ENCODE measurements at regions not wholly inside any gene's neighbourhood (a gene's known extent, or its start where the extent isn't known, plus 50 kb on each side); places are given as distances from the start of the nearest gene placed in this dataset.

DNA sequence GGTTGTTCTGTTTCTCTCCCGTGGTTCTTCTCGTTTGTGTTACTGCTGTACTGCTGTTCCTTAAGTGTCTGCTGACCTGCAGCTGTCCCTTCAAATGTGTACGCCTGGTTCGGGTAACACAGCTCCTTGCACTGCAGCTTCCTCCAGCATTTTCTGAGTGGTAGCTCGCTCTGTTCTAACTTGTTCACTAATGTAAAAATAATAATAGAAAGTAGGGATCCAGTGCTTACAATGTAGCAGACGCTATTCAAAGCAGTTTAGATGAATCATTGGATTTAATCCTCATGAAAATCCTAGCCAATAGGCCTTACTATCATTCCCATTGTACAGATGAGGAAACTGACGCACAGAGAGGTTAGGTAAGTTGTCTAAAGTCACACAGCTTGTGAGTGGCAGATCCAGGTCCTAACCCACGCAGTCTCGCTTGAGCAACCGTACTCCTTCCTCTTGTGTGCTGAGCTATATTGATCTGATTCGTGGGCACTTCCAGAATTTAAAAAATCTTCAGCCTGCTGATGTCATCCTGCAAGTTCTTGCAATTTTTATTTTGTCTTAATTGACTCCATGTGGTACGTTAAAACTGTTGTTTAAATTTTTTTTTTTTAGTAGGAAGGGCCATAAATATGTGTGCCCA, 448.2 kb upstream of the FAT1 start:
- Histone ChIP-seq H3K36me3 (ENCODE audit: control insufficient read depth in 1 of 2, insufficient read depth in 2 of 2, low read length in 1 of 2) (no peaks in the 10 kb centered on the region), H3K9me3 (ENCODE audit: control insufficient read depth, low read length) (no peaks in the 10 kb centered on the region), H3K27ac (ENCODE audit: low read depth in 1 of 2, low read length in 2 of 2) (no peak overlapping the region), H3K27me3 (ENCODE audit: control insufficient read depth in 1 of 2, insufficient read depth in 2 of 2, low read length in 1 of 2) (no peaks in the 10 kb centered on the region), H3K4me1 (ENCODE audit: control insufficient read depth in 1 of 2, insufficient read depth in 2 of 2, low read length in 2 of 2) (no peaks in the 10 kb centered on the region), H3K4me3 (ENCODE audit: low read length in 2 of 2) (no peak overlapping the region)
- ATAC-seq (ENCODE audit: low FRiP score) = no peak
- no peak for DNase-seq
- intact Hi-C loops (cut with DNase I) = no loop called here
- 79% methylated on average over 12 of the region's 12 CpGs for WGBS, 2 donors

DNA sequence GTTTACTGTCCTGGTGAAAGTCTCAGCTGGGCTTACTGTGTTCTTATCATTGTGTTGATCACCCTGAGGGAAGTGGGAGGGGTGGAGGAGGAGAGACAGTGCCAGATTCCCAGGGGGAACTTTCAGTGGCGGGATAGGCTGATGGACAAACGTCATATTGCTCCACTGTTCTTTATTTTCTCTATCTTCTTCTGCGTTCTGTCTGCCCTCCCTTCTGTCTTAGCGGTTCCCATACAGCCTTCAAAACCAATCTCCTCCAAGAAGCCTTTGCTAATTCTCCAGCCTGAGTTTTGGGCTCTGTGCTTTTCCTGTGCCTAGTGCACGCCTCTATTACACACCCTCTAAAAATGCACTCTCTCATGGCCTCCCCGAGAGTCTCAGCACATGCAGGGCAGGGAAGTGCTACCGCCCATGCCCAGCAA, 448.7 kb upstream of the FAT1 start:
- intact Hi-C loops (cut with DNase I) = no loop called here
- H3K9me3 ChIP-seq (ENCODE audit: control insufficient read depth, low read length) = no peaks in the 10 kb centered on the region
- peak; percentile 36 for ATAC-seq (ENCODE audit: low FRiP score)

DNA sequence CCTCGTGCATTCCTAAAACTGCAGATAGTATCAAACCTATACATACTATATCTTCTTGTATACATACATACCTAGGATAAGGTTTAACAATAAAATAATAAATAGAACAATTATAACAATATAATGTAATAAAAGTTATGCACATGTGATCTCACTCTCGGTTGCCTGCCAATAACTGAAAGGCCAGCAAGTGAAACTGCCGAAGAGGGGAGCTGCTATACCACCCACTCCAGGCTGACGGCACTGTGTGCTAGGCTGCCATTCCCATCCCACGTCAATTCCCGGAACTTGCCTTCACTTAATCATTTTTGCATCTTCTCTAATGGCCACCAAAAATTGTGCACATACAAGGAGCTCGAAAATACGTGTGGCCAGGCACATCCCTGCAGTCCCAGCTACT, 451.1 kb upstream of the FAT1 start:
- no peaks in the 10 kb centered on the region for H3K36me3 ChIP-seq (ENCODE audit: control insufficient read depth in 1 of 2, insufficient read depth in 2 of 2, low read length in 1 of 2)
- no peaks in the 10 kb centered on the region for H3K9me3 ChIP-seq (ENCODE audit: control insufficient read depth, low read length)
- H3K4me3 ChIP-seq (ENCODE audit: low read length in 2 of 2) = no peak overlapping the region
- 81 to 85% methylated on average over 8 of the region's 8 CpGs for WGBS, 2 donors
- H3K4me1 ChIP-seq (ENCODE audit: control insufficient read depth in 1 of 2, insufficient read depth in 2 of 2, low read length in 2 of 2) = no peaks in the 10 kb centered on the region
- DNase-seq (no peak), ATAC-seq (ENCODE audit: low FRiP score) (no peak)
- H3K27ac ChIP-seq (ENCODE audit: low read depth in 1 of 2, low read length in 2 of 2) = no peak overlapping the region
- intact Hi-C loops (cut with DNase I) = no loop called here
- H3K27me3 ChIP-seq (ENCODE audit: control insufficient read depth in 1 of 2, insufficient read depth in 2 of 2, low read length in 1 of 2) = no peaks in the 10 kb centered on the region

More for the DNA sequence above, 448.7 kb upstream of the FAT1 start:
- no peaks in the 10 kb centered on the region for H3K36me3 ChIP-seq (ENCODE audit: control insufficient read depth in 1 of 2, insufficient read depth in 2 of 2, low read length in 1 of 2)
- H3K4me3 ChIP-seq (ENCODE audit: low read length in 2 of 2) = no peak overlapping the region
- WGBS, 2 donors = 47 to 61% methylated on average over 7 of the region's 7 CpGs
- H3K4me1 ChIP-seq (ENCODE audit: control insufficient read depth in 1 of 2, insufficient read depth in 2 of 2, low read length in 2 of 2) = no peaks in the 10 kb centered on the region
- no peak for DNase-seq
- no peaks in the 10 kb centered on the region for H3K27me3 ChIP-seq (ENCODE audit: control insufficient read depth in 1 of 2, insufficient read depth in 2 of 2, low read length in 1 of 2)
- no peak overlapping the region for H3K27ac ChIP-seq (ENCODE audit: low read depth in 1 of 2, low read length in 2 of 2)

DNA sequence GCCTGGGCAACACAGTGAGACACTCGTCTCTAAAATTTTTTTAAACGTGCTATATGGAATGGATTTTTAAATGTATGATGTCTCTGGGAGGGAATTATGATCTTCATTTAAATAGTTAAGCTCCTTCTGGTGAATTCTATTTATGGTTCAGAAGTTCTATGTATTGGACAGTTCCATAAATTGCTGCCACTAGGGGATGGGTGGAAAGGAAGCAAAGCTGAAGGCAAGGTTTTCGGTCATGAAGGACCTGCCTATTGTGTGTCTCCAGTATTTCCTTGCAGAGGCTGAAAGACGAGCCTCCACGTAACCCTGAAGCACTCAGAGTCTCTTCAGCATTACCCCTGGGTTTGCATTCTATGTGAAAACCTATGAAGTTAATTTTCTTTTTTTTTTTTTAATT, 451.5 kb upstream of the FAT1 start:
- no peak for DNase-seq
- WGBS, 2 donors = 86% methylated on average over 5 of the region's 5 CpGs
- Histone ChIP-seq H3K36me3 (ENCODE audit: control insufficient read depth in 1 of 2, insufficient read depth in 2 of 2, low read length in 1 of 2) (no peaks in the 10 kb centered on the region), H3K4me3 (ENCODE audit: low read length in 2 of 2) (no peak overlapping the region), H3K27ac (ENCODE audit: low read depth in 1 of 2, low read length in 2 of 2) (no peak overlapping the region), H3K9me3 (ENCODE audit: control insufficient read depth, low read length) (no peaks in the 10 kb centered on the region), H3K4me1 (ENCODE audit: control insufficient read depth in 1 of 2, insufficient read depth in 2 of 2, low read length in 2 of 2) (no peaks in the 10 kb centered on the region), H3K27me3 (ENCODE audit: control insufficient read depth in 1 of 2, insufficient read depth in 2 of 2, low read length in 1 of 2) (no peaks in the 10 kb centered on the region)
- intact Hi-C loops (cut with DNase I) = no loop called here
- no peak for ATAC-seq (ENCODE audit: low FRiP score)

DNA sequence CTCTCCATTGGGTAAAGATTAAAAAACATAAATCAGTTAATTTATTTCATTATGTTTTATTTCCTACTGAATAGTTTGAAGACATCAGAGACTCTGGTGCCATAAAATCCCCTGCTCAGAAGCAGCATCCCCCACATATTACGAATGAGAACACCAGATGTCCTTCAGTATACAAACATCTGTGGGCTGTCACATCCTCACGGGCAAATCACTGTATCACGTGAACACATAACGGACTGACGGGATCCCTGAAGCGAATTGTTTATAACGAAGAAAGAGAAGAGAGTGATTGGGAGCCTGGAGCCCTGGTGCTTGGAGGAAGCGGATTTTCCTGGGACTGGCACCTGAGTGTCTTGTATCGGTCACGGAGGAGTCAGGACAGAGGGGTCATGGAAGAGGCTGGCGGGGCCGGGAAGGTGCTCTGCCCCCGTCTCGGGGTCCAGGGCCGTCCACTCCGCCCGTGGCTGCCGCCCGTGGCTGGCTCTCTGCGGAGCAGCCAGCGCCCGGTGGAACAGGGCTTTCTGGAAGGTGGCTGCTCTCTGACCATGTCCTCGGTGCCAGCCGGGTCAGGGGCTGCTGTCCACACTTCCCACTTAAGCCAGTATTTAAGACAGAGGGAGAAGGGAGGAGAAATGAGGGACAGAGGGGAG, 452.7 kb upstream of the FAT1 start:
- Histone ChIP-seq H3K4me1 (ENCODE audit: control insufficient read depth in 1 of 2, insufficient read depth in 2 of 2, low read length in 2 of 2) (no peaks in the 10 kb centered on the region), H3K9me3 (ENCODE audit: control insufficient read depth, low read length) (no peaks in the 10 kb centered on the region), H3K27me3 (ENCODE audit: control insufficient read depth in 1 of 2, insufficient read depth in 2 of 2, low read length in 1 of 2) (no peaks in the 10 kb centered on the region), H3K36me3 (ENCODE audit: control insufficient read depth in 1 of 2, insufficient read depth in 2 of 2, low read length in 1 of 2) (no peaks in the 10 kb centered on the region), H3K4me3 (ENCODE audit: low read length in 2 of 2) (no peak overlapping the region), H3K27ac (ENCODE audit: low read depth in 1 of 2, low read length in 2 of 2) (no peak overlapping the region)
- ATAC-seq (ENCODE audit: low FRiP score) (peak; percentile 24), DNase-seq (no peak)
- intact Hi-C loops (cut with DNase I) = no loop called here
- 96% methylated on average over 24 of the region's 24 CpGs for WGBS, 2 donors

DNA sequence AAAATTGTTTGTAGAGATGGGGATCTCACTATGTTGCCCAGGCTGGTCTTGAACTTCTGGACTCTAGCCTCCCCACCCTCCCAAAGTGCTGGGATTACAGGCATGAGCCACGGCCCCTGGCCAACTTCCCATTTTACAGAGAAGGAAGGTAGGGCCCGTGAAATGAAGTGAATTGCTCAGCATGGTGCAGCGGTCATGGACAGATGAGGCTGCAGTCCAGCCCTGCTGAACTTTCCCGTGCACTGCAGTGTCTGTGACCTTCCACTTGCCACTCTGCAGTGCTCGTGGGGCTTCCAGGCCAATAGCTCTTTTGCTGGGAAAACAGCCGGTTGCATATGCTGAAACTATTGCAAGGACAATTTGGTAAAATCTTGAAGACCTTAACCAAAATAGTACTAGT, 454.4 kb upstream of the FAT1 start:
- 68 to 75% methylated on average over 6 of the region's 6 CpGs for WGBS, 2 donors
- no peaks in the 10 kb centered on the region for H3K4me1 ChIP-seq (ENCODE audit: control insufficient read depth in 1 of 2, insufficient read depth in 2 of 2, low read length in 2 of 2)
- no peak overlapping the region for H3K4me3 ChIP-seq (ENCODE audit: low read length in 2 of 2)
- H3K27ac ChIP-seq (ENCODE audit: low read depth in 1 of 2, low read length in 2 of 2) = no peak overlapping the region
- no peaks in the 10 kb centered on the region for H3K9me3 ChIP-seq (ENCODE audit: control insufficient read depth, low read length)
- intact Hi-C loops (cut with DNase I) = no loop called here
- DNase-seq (no peak), ATAC-seq (ENCODE audit: low FRiP score) (no peak)
- no peaks in the 10 kb centered on the region for H3K36me3 ChIP-seq (ENCODE audit: control insufficient read depth in 1 of 2, insufficient read depth in 2 of 2, low read length in 1 of 2)
- H3K27me3 ChIP-seq (ENCODE audit: control insufficient read depth in 1 of 2, insufficient read depth in 2 of 2, low read length in 1 of 2) = no peaks in the 10 kb centered on the region

DNA sequence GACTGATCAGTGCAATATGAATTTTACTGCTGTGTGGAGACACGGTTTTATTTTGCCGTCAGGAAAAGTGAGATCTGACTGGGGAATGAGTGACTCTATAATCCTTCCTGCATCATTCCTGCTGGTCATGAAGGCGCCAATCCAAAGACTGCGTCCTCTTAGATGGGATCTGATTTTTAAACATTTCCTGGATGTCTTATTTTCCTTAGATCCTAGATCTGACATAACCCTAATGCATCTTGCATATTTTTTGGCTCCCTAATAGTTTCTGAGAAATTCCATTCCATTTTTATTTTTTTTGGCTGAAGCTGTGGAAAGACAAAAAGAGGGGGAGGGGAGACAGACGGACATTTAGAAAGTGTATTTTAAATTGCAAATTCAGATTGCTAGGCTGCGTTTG, 454.9 kb upstream of the FAT1 start:
- no peak for DNase-seq
- Histone ChIP-seq H3K36me3 (ENCODE audit: control insufficient read depth in 1 of 2, insufficient read depth in 2 of 2, low read length in 1 of 2) (no peaks in the 10 kb centered on the region), H3K27ac (ENCODE audit: low read depth in 1 of 2, low read length in 2 of 2) (no peak overlapping the region), H3K27me3 (ENCODE audit: control insufficient read depth in 1 of 2, insufficient read depth in 2 of 2, low read length in 1 of 2) (no peaks in the 10 kb centered on the region), H3K4me3 (ENCODE audit: low read length in 2 of 2) (no peak overlapping the region), H3K9me3 (ENCODE audit: control insufficient read depth, low read length) (no peaks in the 10 kb centered on the region), H3K4me1 (ENCODE audit: control insufficient read depth in 1 of 2, insufficient read depth in 2 of 2, low read length in 2 of 2) (no peaks in the 10 kb centered on the region)
- intact Hi-C loops (cut with DNase I) = no loop called here
- ATAC-seq (ENCODE audit: low FRiP score) = no peak
- 31 to 36% methylated on average over 6 of the region's 6 CpGs for WGBS, 2 donors

DNA sequence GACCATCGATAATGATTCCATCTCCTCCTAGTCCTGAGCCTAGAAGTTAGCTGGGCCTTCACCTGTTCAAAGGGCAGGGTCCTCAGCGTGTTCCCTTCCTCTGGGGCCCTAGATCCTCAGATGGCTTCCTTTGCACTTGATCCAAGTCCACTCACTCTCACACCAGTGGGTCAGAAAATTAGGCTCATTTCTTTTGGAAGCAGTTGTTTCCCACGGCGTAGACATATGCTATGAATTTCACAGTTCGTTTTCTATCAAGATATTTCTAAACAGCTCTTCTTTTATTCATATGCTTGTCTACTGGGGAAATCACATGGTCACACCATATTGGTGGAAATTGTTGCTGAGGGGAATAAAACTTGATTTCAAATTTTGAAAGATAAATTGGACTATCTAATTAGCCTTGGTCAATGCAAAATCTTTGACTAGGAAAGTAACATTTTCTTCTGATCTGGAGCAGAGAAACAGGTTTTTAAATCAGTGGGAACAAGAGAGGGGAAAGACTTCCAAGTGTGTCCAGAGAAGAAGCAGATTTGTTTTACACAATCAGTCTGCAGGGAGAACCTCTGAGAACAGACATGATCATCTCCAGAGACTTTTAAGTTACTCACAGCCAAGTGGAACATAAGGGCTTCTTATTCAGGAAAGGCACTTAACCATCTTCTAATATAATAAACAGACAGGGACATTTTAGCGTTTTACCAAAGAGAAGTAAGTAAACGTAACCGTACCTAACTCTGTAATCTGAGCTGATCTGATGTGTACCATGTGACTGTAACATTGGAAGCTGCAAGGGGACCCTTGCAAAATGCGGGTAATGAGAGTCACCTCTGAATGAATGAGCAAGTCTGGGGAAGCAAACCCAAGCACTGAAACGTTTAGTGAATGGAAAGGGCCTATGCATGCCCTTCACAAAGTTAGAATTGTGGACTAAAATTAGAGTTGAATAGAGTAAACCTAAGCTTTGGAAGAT, 455.7 kb upstream of the FAT1 start:
- Histone ChIP-seq H3K9me3 (ENCODE audit: control insufficient read depth, low read length) (no peaks in the 10 kb centered on the region), H3K36me3 (ENCODE audit: control insufficient read depth in 1 of 2, insufficient read depth in 2 of 2, low read length in 1 of 2) (no peaks in the 10 kb centered on the region), H3K27ac (ENCODE audit: low read depth in 1 of 2, low read length in 2 of 2) (no peak overlapping the region), H3K4me1 (ENCODE audit: control insufficient read depth in 1 of 2, insufficient read depth in 2 of 2, low read length in 2 of 2) (no peaks in the 10 kb centered on the region), H3K27me3 (ENCODE audit: control insufficient read depth in 1 of 2, insufficient read depth in 2 of 2, low read length in 1 of 2) (no peaks in the 10 kb centered on the region), H3K4me3 (ENCODE audit: low read length in 2 of 2) (no peak overlapping the region)
- intact Hi-C loops (cut with DNase I) = no loop called here
- 68% methylated on average over 10 of the region's 10 CpGs for whole genome bisulfite sequencing, 2 donors
- DNase-seq = no peak
- no peak for ATAC-seq (ENCODE audit: low FRiP score)

Data from aorta (tissue), 5 donors.